Activated B cell treated with CpG ODN at 0.5 μM for 24 hours (primary cell): ENCODE measurements at regions not wholly inside any gene's neighbourhood (a gene's known extent, or its start where the extent isn't known, plus 50 kb on each side); places are given as distances from the start of the nearest gene placed in this dataset.

Experiments used
- ATAC-seq: fragments of 200-7000 bp; cut with Tn5 transposase; one replicate; pipeline ENCODE4 v1.10.0; 2021; ENCODE audit warnings: low read depth, mild to moderate bottlenecking, moderate library complexity
- CTCF ChIA-PET: fragments of 350-600 bp; sonication (Branson Sonifier 250); formaldehyde crosslinking; loops from one replicate; lab custom pipeline; 2021; ENCODE audit warnings: antibody characterized with exemption; lab: Charles Lee
- POLR2A ChIA-PET: fragments of 350-600 bp; sonication (Branson Sonifier 250); formaldehyde crosslinking; loops from one replicate; lab custom pipeline; 2021; ENCODE audit warnings: antibody characterized with exemption; lab: Charles Lee
- DNase-seq: peaks from one replicate; pipeline ENCODE4 v3.0.0; 2022
- H3K27ac Mint-ChIP-seq: one replicate; pipeline ENCODE4 v1.8.0; 2020; ENCODE audit warnings: mixed read lengths
- H3K27me3 Mint-ChIP-seq: one replicate; pipeline ENCODE4 v1.8.0; 2021; ENCODE audit warnings: mixed read lengths
- H3K36me3 Mint-ChIP-seq: one replicate; pipeline ENCODE4 v1.8.0; 2021; ENCODE audit warnings: low read depth, mixed read lengths
- H3K4me1 Mint-ChIP-seq: one replicate; pipeline ENCODE4 v1.8.0; 2021; ENCODE audit warnings: mixed read lengths
- H3K4me3 Mint-ChIP-seq: one replicate; pipeline ENCODE4 v1.8.0; 2020; ENCODE audit warnings: mild to moderate bottlenecking, mixed read lengths
- H3K9me3 Mint-ChIP-seq: one replicate; pipeline ENCODE4 v1.8.0; 2020; ENCODE audit warnings: mixed read lengths
- intact Hi-C: fragments of 100-400 bp; cut with micrococcal nuclease; formaldehyde crosslinking; loops from one replicate; pipeline ENCODE4 v1.15.1; 2024
- TF ChIP-seq, protein P1 (sequence below): fragments of 200-600 bp; IDR thresholded peaks from one replicate; pipeline ENCODE4 v1.8.0; 2022; ENCODE audit warnings: antibody characterized with exemption, mild to moderate bottlenecking

- CTCF ChIA-PET = no interaction called here
- no peak overlapping the region for H3K4me3 Mint-ChIP-seq
- H3K27ac Mint-ChIP-seq = no peak overlapping the region
- H3K36me3 Mint-ChIP-seq = no peaks in the 10 kb centered on the region
- TF ChIP-seq, protein P1, sequence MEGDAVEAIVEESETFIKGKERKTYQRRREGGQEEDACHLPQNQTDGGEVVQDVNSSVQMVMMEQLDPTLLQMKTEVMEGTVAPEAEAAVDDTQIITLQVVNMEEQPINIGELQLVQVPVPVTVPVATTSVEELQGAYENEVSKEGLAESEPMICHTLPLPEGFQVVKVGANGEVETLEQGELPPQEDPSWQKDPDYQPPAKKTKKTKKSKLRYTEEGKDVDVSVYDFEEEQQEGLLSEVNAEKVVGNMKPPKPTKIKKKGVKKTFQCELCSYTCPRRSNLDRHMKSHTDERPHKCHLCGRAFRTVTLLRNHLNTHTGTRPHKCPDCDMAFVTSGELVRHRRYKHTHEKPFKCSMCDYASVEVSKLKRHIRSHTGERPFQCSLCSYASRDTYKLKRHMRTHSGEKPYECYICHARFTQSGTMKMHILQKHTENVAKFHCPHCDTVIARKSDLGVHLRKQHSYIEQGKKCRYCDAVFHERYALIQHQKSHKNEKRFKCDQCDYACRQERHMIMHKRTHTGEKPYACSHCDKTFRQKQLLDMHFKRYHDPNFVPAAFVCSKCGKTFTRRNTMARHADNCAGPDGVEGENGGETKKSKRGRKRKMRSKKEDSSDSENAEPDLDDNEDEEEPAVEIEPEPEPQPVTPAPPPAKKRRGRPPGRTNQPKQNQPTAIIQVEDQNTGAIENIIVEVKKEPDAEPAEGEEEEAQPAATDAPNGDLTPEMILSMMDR = no peak
- no peaks in the 10 kb centered on the region for H3K4me1 Mint-ChIP-seq
- ATAC-seq (no peak), DNase-seq (no peak)
- POLR2A ChIA-PET = no interaction called here
- H3K27me3 Mint-ChIP-seq = no peaks in the 10 kb centered on the region
- intact Hi-C loops = no loop called here
- H3K9me3 Mint-ChIP-seq = peaks cover 4% of the 10 kb centered on the region
These were observed 354.0 kb upstream of the CLINT1 start for GRCh38 chr5:158212917-158213316.

- H3K4me3 Mint-ChIP-seq = no peak overlapping the region
- peaks cover 4% of the 10 kb centered on the region for H3K9me3 Mint-ChIP-seq
- ChIA-PET CTCF (no interaction called here), POLR2A (no interaction called here)
- H3K27ac Mint-ChIP-seq = no peak overlapping the region
- no peaks in the 10 kb centered on the region for H3K36me3 Mint-ChIP-seq
- H3K27me3 Mint-ChIP-seq = no peaks in the 10 kb centered on the region
- DNase-seq = no peak
- intact Hi-C loops = no loop called here
- H3K4me1 Mint-ChIP-seq = no peaks in the 10 kb centered on the region
- TF ChIP-seq, protein P1 = no peak
- ATAC-seq = no peak
These were observed 353.3 kb upstream of the CLINT1 start for GRCh38 chr5:158212237-158212636.

GRCh38 chr5:158209219-158209908 is 350.4 kb upstream of the CLINT1 start:
- Mint-ChIP-seq H3K4me1 (no peaks in the 10 kb centered on the region), H3K4me3 (no peak overlapping the region), H3K36me3 (no peaks in the 10 kb centered on the region), H3K9me3 (peaks cover 4% of the 10 kb centered on the region), H3K27me3 (no peaks in the 10 kb centered on the region), H3K27ac (no peak overlapping the region)
- intact Hi-C loops = no loop called here
- ATAC-seq (no peak), DNase-seq (no peak)
- CTCF ChIA-PET = no interaction called here
- POLR2A ChIA-PET = interaction anchor here (0.7 kb wide), 1 partner anchor 897 kb away, joined by 3 read pairs; no protein-coding TSS in a partner anchor
- TF ChIP-seq, protein P1 = no peak

- CTCF ChIA-PET = no interaction called here
- Mint-ChIP-seq H3K9me3 (peaks cover 4% of the 10 kb centered on the region), H3K36me3 (no peaks in the 10 kb centered on the region), H3K4me3 (no peak overlapping the region), H3K27ac (no peak overlapping the region), H3K4me1 (no peaks in the 10 kb centered on the region), H3K27me3 (no peaks in the 10 kb centered on the region)
- POLR2A ChIA-PET = no interaction called here
- DNase-seq = no peak
- TF ChIP-seq, protein P1 = no peak
- no peak for ATAC-seq
- intact Hi-C loops = no loop called here
These were observed 348.8 kb upstream of the CLINT1 start for GRCh38 chr5:158207733-158208132.

- CTCF ChIA-PET = no interaction called here
- DNase-seq = no peak
- no peak overlapping the region for H3K4me3 Mint-ChIP-seq
These were observed 347.0 kb upstream of the CLINT1 start for GRCh38 chr5:158205992-158206391.

More at GRCh38 chr5:158205992-158206391, 347.0 kb upstream of the CLINT1 start:
- POLR2A ChIA-PET = no interaction called here
- no peak for ATAC-seq
- H3K4me1 Mint-ChIP-seq = no peaks in the 10 kb centered on the region
- H3K27me3 Mint-ChIP-seq = no peaks in the 10 kb centered on the region
- no peak overlapping the region for H3K27ac Mint-ChIP-seq
- H3K9me3 Mint-ChIP-seq = peaks cover 4% of the 10 kb centered on the region
- TF ChIP-seq, protein P1 = no peak
- intact Hi-C loops = no loop called here
- H3K36me3 Mint-ChIP-seq = no peaks in the 10 kb centered on the region
